Transverse colon (tissue), 3 donors: ENCODE measurements at regions not wholly inside any gene's neighbourhood (a gene's known extent, or its start where the extent isn't known, plus 50 kb on each side); places are given as distances from the start of the nearest gene placed in this dataset.

Source experiments
- CTCF ChIP-seq, 5 experiments: fragments of 200-600 bp in 3 of 5; fragments of 450-650 bp in 2 of 5; sonication (generic) in 3 of 5; IDR thresholded peaks; 1 replicate in 2 of 5; 2 replicates in 3 of 5; pipeline ENCODE4 v1.5.1; 2016 to 2017; ENCODE audit warnings: antibody characterized with exemption in 5 of 5, inconsistent platforms in 3 of 5, mild to moderate bottlenecking in 2 of 5, moderate library complexity in 1 of 5
- EP300 ChIP-seq: sonication (generic); formaldehyde crosslinking; IDR thresholded peaks from one replicate; pipeline ENCODE4 v1.6.1; 2017; ENCODE audit warnings: antibody characterized with exemption, low read depth
- POLR2A ChIP-seq: fragments of 450-650 bp; IDR thresholded peaks from one replicate; pipeline ENCODE4 v1.6.1; 2016; ENCODE audit warnings: antibody characterized with exemption, mild to moderate bottlenecking, moderate library complexity

DNA sequence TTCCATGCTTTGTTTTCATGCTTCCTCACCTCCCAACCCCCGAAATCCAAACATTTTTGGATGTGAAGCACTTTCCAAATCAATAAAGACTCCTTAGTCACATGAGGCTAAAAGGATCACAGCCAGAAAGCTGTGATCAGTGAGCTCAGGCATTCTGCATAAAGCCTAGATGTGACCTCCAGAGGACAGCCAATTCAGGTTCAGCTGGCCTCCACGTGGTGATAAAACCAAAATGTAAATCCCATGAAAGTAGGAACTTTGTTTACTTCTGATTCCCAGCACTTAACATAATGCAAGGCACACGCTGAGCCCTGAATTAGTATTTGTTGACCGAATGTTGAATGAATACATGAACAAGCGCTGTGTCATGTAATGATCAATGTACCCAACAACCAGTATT, 249.5 kb upstream of the EOMES start:
- TF ChIP-seq CTCF (IDR thresholded peaks at IDR 0.05) (no peak), POLR2A (no peak), EP300 (no peak)
